Neural cell (in vitro differentiated cells): ENCODE measurements at regions not wholly inside any gene's neighbourhood (a gene's known extent, or its start where the extent isn't known, plus 50 kb on each side); places are given as distances from the start of the nearest gene placed in this dataset.
A peak's percentile ranks its signal among the peaks of the same experiment; 100 is the strongest.

Experiments
- H2AFZ ChIP-seq: fragments of 200-600, 300-800 bp; sonication (generic), shearing (Covaris generic); 2 replicates; pipeline ENCODE4 v1.6.0; 2014; ENCODE audit warnings: low read depth, mild to moderate bottlenecking, antibody characterized with exemption, low read length, moderate library complexity
- H3F3A ChIP-seq: fragments of 200-600 bp; shearing (Covaris generic); 2 replicates; pipeline ENCODE4 v1.6.1; 2016; ENCODE audit warnings: mild to moderate bottlenecking, moderate library complexity, mixed read lengths, antibody characterized with exemption, low read length; ENCODE audit not compliant: insufficient read depth, poor library complexity, severe bottlenecking
- H3K27ac ChIP-seq: fragments of 200-600, 300-800 bp; sonication (generic), shearing (Covaris generic); 2 replicates; pipeline ENCODE4 v1.5.1; 2014; ENCODE audit warnings: mild to moderate bottlenecking, low read length, moderate library complexity
- H3K27me3 ChIP-seq: fragments of 300-800, 200-600 bp; sonication (generic), shearing (Covaris generic); 2 replicates; pipeline ENCODE4 v1.6.0; 2014; ENCODE audit warnings: mild to moderate bottlenecking, low read depth, low read length, moderate library complexity; ENCODE audit not compliant: insufficient read depth
- H3K36me3 ChIP-seq: fragments of 300-800, 200-600 bp; sonication (generic), shearing (Covaris generic); 2 replicates; pipeline ENCODE4 v1.5.1; 2014; ENCODE audit warnings: mild to moderate bottlenecking, antibody characterized with exemption, low read length, moderate library complexity; ENCODE audit not compliant: insufficient read depth
- H3K4me2 ChIP-seq: fragments of 300-800, 200-600 bp; sonication (generic), shearing (Covaris generic); 2 replicates; pipeline ENCODE4 v1.6.0; 2014; ENCODE audit warnings: mild to moderate bottlenecking, low read length
- H3K4me3 ChIP-seq: fragments of 300-800, 200-600 bp; sonication (generic), shearing (Covaris generic); 2 replicates; pipeline ENCODE4 v1.5.1; 2014; ENCODE audit warnings: mild to moderate bottlenecking, low read length, moderate library complexity
- H3K79me2 ChIP-seq: fragments of 200-600 bp; shearing (Covaris generic); replicated peaks from 2 replicates; pipeline ENCODE4 v1.6.0; 2014; ENCODE audit warnings: mild to moderate bottlenecking, low read length, moderate library complexity; ENCODE audit not compliant: insufficient read depth
- H3K9ac ChIP-seq: fragments of 300-800, 200-600 bp; sonication (generic), shearing (Covaris generic); 2 replicates; pipeline ENCODE4 v1.6.1; 2016; ENCODE audit warnings: mild to moderate bottlenecking, low read length, mixed read lengths
- H3K9me2 ChIP-seq: fragments of 200-600 bp; shearing (Covaris generic); 2 replicates; pipeline ENCODE4 v1.6.1; 2016; ENCODE audit warnings: mild to moderate bottlenecking, low read length, mixed read lengths; ENCODE audit not compliant: insufficient read depth
- H3K9me3 ChIP-seq: fragments of 200-600, 300-800 bp; sonication (generic), shearing (Covaris generic); 2 replicates; pipeline ENCODE4 v1.6.1; 2016; ENCODE audit warnings: mild to moderate bottlenecking, mixed run types, low read length, moderate library complexity, mixed read lengths
- H4K20me1 ChIP-seq: fragments of 200-600 bp; shearing (Covaris generic); 2 replicates; pipeline ENCODE4 v1.6.1; 2016; ENCODE audit warnings: mild to moderate bottlenecking, mixed run types; ENCODE audit not compliant: insufficient read depth
- CTCF ChIP-seq: fragments of 450-650 bp; IDR thresholded peaks from 2 replicates; pipeline ENCODE4 v1.5.1; 2014; ENCODE audit warnings: antibody characterized with exemption, mild to moderate bottlenecking, moderate library complexity; ENCODE audit not compliant: poor library complexity, severe bottlenecking
- EP300 ChIP-seq: fragments of 450-650 bp; conservative IDR thresholded peaks from 2 replicates; pipeline ENCODE4 v1.6.1; 2014; ENCODE audit warnings: antibody characterized with exemption, mild to moderate bottlenecking, moderate library complexity; ENCODE audit not compliant: poor library complexity, severe bottlenecking
- EZH2 ChIP-seq: fragments of 200-600, 300-800 bp; shearing (Covaris generic), sonication (generic); IDR thresholded peaks from 2 replicates; pipeline ENCODE4 v1.6.1; 2014; ENCODE audit warnings: antibody characterized with exemption, low read length, borderline replicate concordance, mild to moderate bottlenecking; ENCODE audit not compliant: insufficient read depth, poor library complexity, severe bottlenecking
- MXI1 ChIP-seq: fragments of 450-650 bp; conservative IDR thresholded peaks from 2 replicates; pipeline ENCODE4 v1.6.1; 2014; ENCODE audit warnings: antibody characterized with exemption, mild to moderate bottlenecking; ENCODE audit not compliant: poor library complexity, severe bottlenecking
- POLR2AphosphoS5 ChIP-seq: IDR thresholded peaks from 2 replicates; pipeline ENCODE4 v1.6.1; 2012
- RAD21 ChIP-seq: fragments of 450-650 bp; conservative IDR thresholded peaks from 2 replicates; pipeline ENCODE4 v1.6.1; 2014; ENCODE audit warnings: antibody characterized with exemption, mild to moderate bottlenecking, moderate library complexity
- SMC3 ChIP-seq: fragments of 450-650 bp; conservative IDR thresholded peaks from 2 replicates; pipeline ENCODE4 v1.6.1; 2014; ENCODE audit warnings: antibody characterized with exemption, mild to moderate bottlenecking, moderate library complexity; ENCODE audit not compliant: poor library complexity
- TAF1 ChIP-seq: IDR thresholded peaks from 2 replicates; pipeline ENCODE4 v1.6.1; 2012; ENCODE audit warnings: low read depth
- TF ChIP-seq, protein P1 (sequence below): IDR thresholded peaks from 2 replicates; pipeline ENCODE4 v1.6.1; 2012; ENCODE audit warnings: borderline replicate concordance

- peak; percentile 73 for TF ChIP-seq SMC3
- TF ChIP-seq TAF1 = peak; percentile 79
- peak; percentile 85 for TF ChIP-seq EP300
- TF ChIP-seq RAD21 = peak; percentile 71
- no peak for TF ChIP-seq EZH2
- TF ChIP-seq, protein P1, sequence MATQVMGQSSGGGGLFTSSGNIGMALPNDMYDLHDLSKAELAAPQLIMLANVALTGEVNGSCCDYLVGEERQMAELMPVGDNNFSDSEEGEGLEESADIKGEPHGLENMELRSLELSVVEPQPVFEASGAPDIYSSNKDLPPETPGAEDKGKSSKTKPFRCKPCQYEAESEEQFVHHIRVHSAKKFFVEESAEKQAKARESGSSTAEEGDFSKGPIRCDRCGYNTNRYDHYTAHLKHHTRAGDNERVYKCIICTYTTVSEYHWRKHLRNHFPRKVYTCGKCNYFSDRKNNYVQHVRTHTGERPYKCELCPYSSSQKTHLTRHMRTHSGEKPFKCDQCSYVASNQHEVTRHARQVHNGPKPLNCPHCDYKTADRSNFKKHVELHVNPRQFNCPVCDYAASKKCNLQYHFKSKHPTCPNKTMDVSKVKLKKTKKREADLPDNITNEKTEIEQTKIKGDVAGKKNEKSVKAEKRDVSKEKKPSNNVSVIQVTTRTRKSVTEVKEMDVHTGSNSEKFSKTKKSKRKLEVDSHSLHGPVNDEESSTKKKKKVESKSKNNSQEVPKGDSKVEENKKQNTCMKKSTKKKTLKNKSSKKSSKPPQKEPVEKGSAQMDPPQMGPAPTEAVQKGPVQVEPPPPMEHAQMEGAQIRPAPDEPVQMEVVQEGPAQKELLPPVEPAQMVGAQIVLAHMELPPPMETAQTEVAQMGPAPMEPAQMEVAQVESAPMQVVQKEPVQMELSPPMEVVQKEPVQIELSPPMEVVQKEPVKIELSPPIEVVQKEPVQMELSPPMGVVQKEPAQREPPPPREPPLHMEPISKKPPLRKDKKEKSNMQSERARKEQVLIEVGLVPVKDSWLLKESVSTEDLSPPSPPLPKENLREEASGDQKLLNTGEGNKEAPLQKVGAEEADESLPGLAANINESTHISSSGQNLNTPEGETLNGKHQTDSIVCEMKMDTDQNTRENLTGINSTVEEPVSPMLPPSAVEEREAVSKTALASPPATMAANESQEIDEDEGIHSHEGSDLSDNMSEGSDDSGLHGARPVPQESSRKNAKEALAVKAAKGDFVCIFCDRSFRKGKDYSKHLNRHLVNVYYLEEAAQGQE = peak; percentile 93
- TF ChIP-seq MXI1 = peak; percentile 37
- peak; percentile 80 for TF ChIP-seq POLR2AphosphoS5
- TF ChIP-seq CTCF = no peak
- no peaks in the 10 kb centered on the region for H3K9me3 ChIP-seq
Measured at GRCh38 chr22:27100789-27101188, 443.4 kb downstream of the MIAT start.

DNA sequence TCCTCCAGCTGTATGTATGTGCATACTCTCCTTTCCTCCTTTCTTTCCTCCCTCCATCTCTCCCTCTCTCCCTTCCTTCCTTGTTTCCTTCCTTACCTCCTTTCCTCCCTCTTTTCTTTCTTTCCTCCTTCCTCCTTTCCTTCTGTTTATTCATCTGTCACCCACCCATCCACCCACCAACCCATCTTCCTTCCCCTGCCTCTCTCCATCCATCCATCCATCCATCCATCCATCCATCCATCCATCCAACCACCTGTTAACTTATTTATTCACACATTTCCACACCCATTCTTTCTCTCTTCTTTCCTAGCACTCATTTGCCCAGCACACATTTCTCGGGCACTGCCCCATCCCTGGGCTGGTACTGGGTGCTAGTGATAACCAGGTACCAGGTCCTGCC is 443.9 kb downstream of the MIAT start:
- H3K79me2 ChIP-seq = no peaks in the 10 kb centered on the region
- peak overlapping the region; percentile 90 for H3K9ac ChIP-seq
- peaks cover 2% of the 10 kb centered on the region for H3F3A ChIP-seq
- H4K20me1 ChIP-seq = no peaks in the 10 kb centered on the region
- H3K27ac ChIP-seq = peak overlapping the region; percentile 98
- H3K9me3 ChIP-seq = no peaks in the 10 kb centered on the region
- H2AFZ ChIP-seq = peak overlapping the region; percentile 57
- peak overlapping the region; percentile 89 for H3K4me2 ChIP-seq
- H3K36me3 ChIP-seq = no peaks in the 10 kb centered on the region
- H3K9me2 ChIP-seq = no peaks in the 10 kb centered on the region
- no peaks in the 10 kb centered on the region for H3K27me3 ChIP-seq
- peak overlapping the region; percentile 62 for H3K4me3 ChIP-seq
- no peak for TF ChIP-seq TAF1
- TF ChIP-seq EZH2 = no peak
- TF ChIP-seq POLR2AphosphoS5 = no peak
- TF ChIP-seq MXI1 = no peak
- no peak for TF ChIP-seq EP300

More at GRCh38 chr22:27100789-27101188, 443.4 kb downstream of the MIAT start:
- Histone ChIP-seq H3K27me3 (no peaks in the 10 kb centered on the region), H3K9me2 (no peaks in the 10 kb centered on the region), H2AFZ (peak overlapping the region; percentile 57), H4K20me1 (no peaks in the 10 kb centered on the region), H3K79me2 (no peaks in the 10 kb centered on the region), H3F3A (peaks cover 2% of the 10 kb centered on the region), H3K27ac (peak overlapping the region; percentile 98), H3K9ac (peak overlapping the region; percentile 90), H3K4me2 (peak overlapping the region; percentile 60), H3K4me3 (peak overlapping the region; percentile 62), H3K36me3 (no peaks in the 10 kb centered on the region)

DNA sequence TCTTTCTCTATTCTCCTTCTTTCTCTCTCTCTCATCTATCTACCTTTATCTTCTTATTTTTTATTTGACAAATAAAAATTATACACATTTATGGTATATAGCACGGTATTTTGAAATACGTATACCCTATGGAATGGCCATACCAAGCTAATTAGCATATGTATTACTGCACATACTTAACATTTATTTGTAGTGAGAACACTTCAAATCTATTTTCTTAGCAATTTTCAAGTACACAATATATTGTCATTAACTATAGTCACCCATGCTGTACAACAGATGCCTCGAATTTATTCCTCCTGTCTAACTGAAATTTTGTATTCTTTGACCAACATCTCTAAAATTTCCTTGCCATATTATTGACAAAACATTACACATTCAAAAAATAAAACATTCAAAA is 447.1 kb downstream of the MIAT start:
- no peaks in the 10 kb centered on the region for H3K79me2 ChIP-seq
- H3K9ac ChIP-seq = no peak overlapping the region
- no peak overlapping the region for H3K27ac ChIP-seq
- no peaks in the 10 kb centered on the region for H3K9me3 ChIP-seq
- no peaks in the 10 kb centered on the region for H3K27me3 ChIP-seq
- H3K4me2 ChIP-seq = no peak overlapping the region
- no peaks in the 10 kb centered on the region for H4K20me1 ChIP-seq
- H3F3A ChIP-seq = peaks cover 2% of the 10 kb centered on the region
- TF ChIP-seq POLR2AphosphoS5 = no peak
- no peak for TF ChIP-seq MXI1
- TF ChIP-seq RAD21 = no peak
- no peak for TF ChIP-seq EP300
- TF ChIP-seq, protein P1 = no peak
- no peak overlapping the region for H3K4me3 ChIP-seq
- H2AFZ ChIP-seq = no peak overlapping the region
- no peaks in the 10 kb centered on the region for H3K9me2 ChIP-seq
- no peaks in the 10 kb centered on the region for H3K36me3 ChIP-seq
